Activated naive CD4-positive, alpha-beta T cell treated with anti-CD3 and anti-CD28 coated beads for 36 hours (primary cell): ENCODE measurements at regions not wholly inside any gene's neighbourhood (a gene's known extent, or its start where the extent isn't known, plus 50 kb on each side); places are given as distances from the start of the nearest gene placed in this dataset.

Experiments
- CTCF ChIA-PET: fragments of 350-600 bp; sonication (Branson Sonifier 250); formaldehyde crosslinking; loops from one replicate; lab custom pipeline; 2021; ENCODE audit warnings: antibody characterized with exemption; lab: Charles Lee
- DNase-seq: peaks from one replicate; pipeline ENCODE4 v3.0.0-alpha.2; 2020
- H3K27ac Mint-ChIP-seq: one replicate; pipeline ENCODE4 v1.8.0; 2021; ENCODE audit warnings: mild to moderate bottlenecking, mixed read lengths
- H3K27me3 Mint-ChIP-seq: one replicate; pipeline ENCODE4 v1.8.0; 2021; ENCODE audit warnings: low read depth, mixed read lengths
- H3K36me3 Mint-ChIP-seq: one replicate; pipeline ENCODE4 v1.8.0; 2021; ENCODE audit warnings: low read depth, mixed read lengths
- H3K4me1 Mint-ChIP-seq: one replicate; pipeline ENCODE4 v1.8.0; 2021; ENCODE audit warnings: low read depth, mixed read lengths
- H3K4me3 Mint-ChIP-seq: one replicate; pipeline ENCODE4 v1.8.0; 2021; ENCODE audit warnings: mild to moderate bottlenecking, moderate library complexity, mixed read lengths
- H3K9me3 Mint-ChIP-seq: one replicate; pipeline ENCODE4 v1.8.0; 2021; ENCODE audit warnings: mixed read lengths
- intact Hi-C: fragments of 100-400 bp; cut with micrococcal nuclease; formaldehyde crosslinking; loops from one replicate; pipeline ENCODE4 v1.15.1; 2023

DNA sequence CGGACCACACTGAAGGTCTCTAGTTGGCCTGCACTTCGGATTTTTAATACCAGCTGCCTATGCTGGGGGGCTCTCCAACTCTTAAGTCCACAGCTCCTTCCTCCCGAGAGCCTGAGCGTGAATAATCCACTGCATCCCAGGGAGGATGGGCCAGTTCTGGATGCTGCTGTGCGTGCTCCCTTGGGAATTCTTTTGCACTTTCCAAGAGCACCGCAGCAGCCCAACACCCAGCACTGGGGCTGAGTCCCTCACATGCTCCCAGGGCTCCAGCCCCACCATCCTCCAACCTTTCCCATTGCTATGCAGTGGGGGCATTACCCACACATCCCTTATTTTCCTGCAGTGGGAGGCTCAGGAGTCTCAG is 136.4 kb upstream of the IQSEC1 start:
- Mint-ChIP-seq H3K27me3 (peaks cover 21% of the 10 kb centered on the region), H3K9me3 (no peaks in the 10 kb centered on the region), H3K27ac (no peak overlapping the region), H3K4me1 (peaks cover under 1% of the 10 kb centered on the region), H3K4me3 (no peak overlapping the region), H3K36me3 (no peaks in the 10 kb centered on the region)
- intact Hi-C loops = no loop called here
- CTCF ChIA-PET = no interaction called here
- DNase-seq = no peak

DNA sequence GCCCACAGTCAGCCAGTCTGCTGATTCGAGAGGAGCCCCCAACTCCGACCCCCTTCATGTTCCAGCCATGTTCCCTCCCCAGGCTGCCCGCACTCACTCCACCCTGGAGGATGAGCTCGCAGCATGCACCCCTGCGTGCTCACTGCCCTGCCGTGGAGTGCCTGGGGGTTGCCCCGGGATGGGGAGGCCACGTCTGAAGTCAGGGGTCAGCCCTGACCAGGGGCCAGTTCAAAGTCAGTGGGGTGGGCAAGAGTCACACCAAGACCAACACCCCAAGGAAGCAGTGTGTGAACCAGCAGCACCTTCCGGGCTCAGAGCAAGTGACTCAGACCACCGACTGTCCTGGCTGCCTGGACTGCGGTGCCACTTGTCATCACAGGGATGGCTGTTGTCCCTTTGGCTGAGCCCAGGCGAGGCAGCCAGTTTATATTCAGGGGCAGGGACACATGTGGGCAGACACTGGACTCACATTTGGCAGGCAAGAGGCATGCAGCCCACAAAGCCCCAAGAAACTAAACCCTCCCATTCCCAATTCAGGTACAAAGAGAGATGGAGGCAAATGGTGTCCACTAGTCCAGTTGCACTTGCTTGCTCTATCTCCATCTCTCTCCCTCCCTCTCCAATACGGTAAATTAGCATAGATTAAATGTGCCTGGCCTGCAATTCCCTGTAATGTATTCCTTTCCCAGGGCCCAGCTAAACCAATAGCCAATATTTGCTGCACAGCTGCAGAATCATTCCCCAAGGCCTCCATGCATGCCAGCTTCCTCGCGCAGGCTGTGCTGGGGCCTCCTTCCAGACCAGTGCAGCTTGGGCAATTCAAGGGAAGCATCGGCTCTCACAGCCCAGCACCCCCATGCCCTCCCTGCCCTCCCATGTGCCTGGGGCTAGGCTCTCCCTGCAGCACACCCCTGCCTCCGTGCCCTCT is 135.7 kb upstream of the IQSEC1 start:
- H3K27ac Mint-ChIP-seq = no peak overlapping the region
- peaks cover 2% of the 10 kb centered on the region for H3K4me1 Mint-ChIP-seq
- H3K27me3 Mint-ChIP-seq = peaks cover 25% of the 10 kb centered on the region
- no peak overlapping the region for H3K4me3 Mint-ChIP-seq
- H3K9me3 Mint-ChIP-seq = no peaks in the 10 kb centered on the region
- DNase-seq = no peak
- intact Hi-C loops = no loop called here
- H3K36me3 Mint-ChIP-seq = no peaks in the 10 kb centered on the region
- CTCF ChIA-PET = interaction anchor here (0.9 to 1.3 kb wide), 2 partner anchors 8 to 21 kb away, joined by 3 to 6 read pairs; no protein-coding TSS in a partner anchor

DNA sequence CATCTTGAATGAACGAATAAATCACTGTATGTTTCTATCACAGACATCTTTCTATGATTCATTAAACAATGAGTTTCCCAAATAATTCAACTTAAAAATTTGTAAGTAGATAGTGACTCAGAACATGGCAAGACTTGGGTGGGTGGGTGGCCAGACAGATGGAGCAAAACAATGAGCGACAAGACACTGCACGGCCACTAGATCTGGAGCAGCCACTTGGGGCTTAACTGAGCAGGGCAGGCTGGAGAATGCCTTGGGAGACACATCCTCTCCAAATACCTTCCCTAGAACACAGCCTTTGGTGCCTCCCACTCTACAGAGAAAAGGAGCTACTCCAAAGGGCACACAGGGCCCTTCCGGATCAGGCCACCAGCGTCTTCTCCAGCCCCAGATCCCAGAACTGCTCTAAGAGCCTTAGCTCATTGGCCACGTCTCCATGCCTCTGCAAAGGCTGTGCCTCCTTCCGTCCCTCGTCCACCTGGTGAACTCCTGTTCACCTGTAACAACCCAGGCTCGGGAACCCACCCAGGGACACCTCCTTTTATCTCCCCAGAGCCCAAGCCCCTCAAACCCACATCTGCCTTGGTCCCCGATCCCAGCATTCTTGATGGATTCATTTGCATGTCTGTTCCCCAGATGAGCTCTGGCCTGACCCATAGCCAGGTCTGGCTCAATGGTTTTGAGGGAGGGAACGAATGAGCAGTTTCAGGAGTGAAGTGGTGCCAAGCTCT is 134.9 kb upstream of the IQSEC1 start:
- Mint-ChIP-seq H3K27me3 (peaks cover 29% of the 10 kb centered on the region), H3K27ac (no peak overlapping the region), H3K4me1 (peaks cover 2% of the 10 kb centered on the region), H3K9me3 (no peaks in the 10 kb centered on the region), H3K36me3 (no peaks in the 10 kb centered on the region), H3K4me3 (no peak overlapping the region)
- intact Hi-C loops = no loop called here
- no peak for DNase-seq
- CTCF ChIA-PET = interaction anchor here (0.9 to 1.3 kb wide), 2 partner anchors 9 to 22 kb away, joined by 3 to 6 read pairs; no protein-coding TSS in a partner anchor

DNA sequence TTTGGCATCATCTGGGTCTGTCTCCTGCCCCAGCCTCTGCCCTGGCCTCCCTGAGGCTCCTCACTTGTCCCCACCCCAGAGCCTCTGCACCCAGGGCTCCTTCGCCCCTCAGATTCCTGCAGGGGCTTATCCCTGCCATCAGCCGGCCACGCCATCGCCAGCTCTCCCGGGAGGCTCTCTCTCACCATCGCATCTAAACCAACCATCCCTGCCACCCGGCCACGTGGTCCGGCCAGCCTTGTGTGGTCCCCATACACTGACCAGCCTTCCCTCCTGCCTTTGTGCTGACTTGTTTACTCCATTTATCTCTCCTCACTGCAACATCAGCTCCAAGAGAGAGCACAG is 134.3 kb upstream of the IQSEC1 start:
- peaks cover 2% of the 10 kb centered on the region for H3K4me1 Mint-ChIP-seq
- H3K27me3 Mint-ChIP-seq = peaks cover 35% of the 10 kb centered on the region
- DNase-seq = no peak
- CTCF ChIA-PET = interaction anchor here (0.6 to 1.3 kb wide), 2 partner anchors 23 to 246 kb away, joined by 4 to 6 read pairs; no protein-coding TSS in a partner anchor
- no peak overlapping the region for H3K27ac Mint-ChIP-seq
- no peaks in the 10 kb centered on the region for H3K9me3 Mint-ChIP-seq
- no peaks in the 10 kb centered on the region for H3K36me3 Mint-ChIP-seq
- H3K4me3 Mint-ChIP-seq = no peak overlapping the region
- intact Hi-C loops = no loop called here

DNA sequence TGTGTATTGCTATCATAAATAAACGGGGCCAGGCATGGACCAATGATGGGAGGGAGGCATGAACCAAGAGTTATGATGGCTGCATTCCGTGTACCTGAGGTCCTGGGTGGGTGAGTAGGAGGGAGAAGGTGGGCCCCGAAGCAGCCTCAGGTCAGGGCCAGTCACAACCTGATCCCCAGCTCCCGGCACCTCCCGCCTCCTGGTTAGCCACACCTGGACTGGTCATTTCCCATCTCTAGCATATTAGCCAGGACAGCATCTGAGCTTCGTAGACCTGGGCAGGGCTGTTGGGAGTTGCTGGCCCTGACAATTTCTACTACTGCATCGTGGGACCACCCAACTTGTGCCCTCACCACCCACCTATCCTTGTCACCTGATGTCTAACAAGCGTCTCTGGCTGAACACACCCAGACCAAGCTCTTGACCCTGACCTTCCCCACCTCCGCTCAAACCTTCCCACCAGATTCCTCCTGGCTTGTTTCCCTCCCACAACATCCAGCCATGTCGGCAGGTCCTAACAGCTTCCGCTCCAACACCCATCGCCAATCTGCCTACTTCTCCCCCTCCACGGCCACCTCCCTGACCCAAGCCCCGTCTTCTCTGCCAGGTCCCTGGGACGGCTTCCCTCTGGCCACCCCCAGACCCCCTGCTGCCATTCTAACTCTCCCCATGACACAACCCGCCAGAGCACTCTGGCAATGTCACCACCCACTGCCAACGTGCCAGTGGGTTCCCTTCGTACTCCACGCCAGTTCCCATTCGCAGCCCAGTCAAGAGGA is 133.8 kb upstream of the IQSEC1 start:
- H3K27me3 Mint-ChIP-seq = peaks cover 37% of the 10 kb centered on the region
- no peaks in the 10 kb centered on the region for H3K36me3 Mint-ChIP-seq
- intact Hi-C loops = no loop called here
- peaks cover 2% of the 10 kb centered on the region for H3K4me1 Mint-ChIP-seq
- CTCF ChIA-PET = interaction anchor here (0.6 to 1.5 kb wide), 2 partner anchors 9 to 246 kb away, joined by 3 to 4 read pairs; no protein-coding TSS in a partner anchor
- H3K4me3 Mint-ChIP-seq = no peak overlapping the region
- DNase-seq = no peak
- no peak overlapping the region for H3K27ac Mint-ChIP-seq
- H3K9me3 Mint-ChIP-seq = no peaks in the 10 kb centered on the region

DNA sequence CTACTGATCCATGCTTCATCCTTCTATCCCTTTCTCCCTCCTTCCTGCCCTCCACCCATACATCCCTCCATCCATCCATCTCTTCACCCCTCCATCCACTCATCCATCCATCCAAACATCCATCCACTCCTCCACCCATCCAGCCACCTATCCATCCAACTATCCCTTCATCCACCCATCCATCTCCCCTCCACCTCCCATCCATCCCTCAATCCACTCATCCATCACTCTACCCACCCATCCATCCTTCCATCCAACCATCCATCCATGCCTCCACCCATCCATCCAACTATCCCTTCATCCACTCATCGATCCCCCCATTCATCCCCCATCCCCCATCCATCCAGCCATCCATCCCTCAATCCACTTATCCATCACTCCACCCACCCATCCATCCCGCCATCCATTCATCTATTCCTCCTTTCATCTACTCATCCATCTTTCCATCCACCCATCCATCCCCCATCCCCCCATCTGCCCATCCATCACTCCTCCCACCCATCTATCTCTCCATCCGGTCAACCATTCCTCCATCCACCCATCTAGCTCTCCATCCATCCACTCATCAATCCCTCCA is 132.4 kb upstream of the IQSEC1 start:
- no peak overlapping the region for H3K27ac Mint-ChIP-seq
- DNase-seq = no peak
- peaks cover 37% of the 10 kb centered on the region for H3K27me3 Mint-ChIP-seq
- CTCF ChIA-PET = interaction anchor here (1.5 kb wide), 1 partner anchor 7 kb away, joined by 3 read pairs; no protein-coding TSS in a partner anchor
- peaks cover 2% of the 10 kb centered on the region for H3K4me1 Mint-ChIP-seq
- intact Hi-C loops = no loop called here
- H3K4me3 Mint-ChIP-seq = no peak overlapping the region
- H3K36me3 Mint-ChIP-seq = no peaks in the 10 kb centered on the region
- H3K9me3 Mint-ChIP-seq = no peaks in the 10 kb centered on the region

DNA sequence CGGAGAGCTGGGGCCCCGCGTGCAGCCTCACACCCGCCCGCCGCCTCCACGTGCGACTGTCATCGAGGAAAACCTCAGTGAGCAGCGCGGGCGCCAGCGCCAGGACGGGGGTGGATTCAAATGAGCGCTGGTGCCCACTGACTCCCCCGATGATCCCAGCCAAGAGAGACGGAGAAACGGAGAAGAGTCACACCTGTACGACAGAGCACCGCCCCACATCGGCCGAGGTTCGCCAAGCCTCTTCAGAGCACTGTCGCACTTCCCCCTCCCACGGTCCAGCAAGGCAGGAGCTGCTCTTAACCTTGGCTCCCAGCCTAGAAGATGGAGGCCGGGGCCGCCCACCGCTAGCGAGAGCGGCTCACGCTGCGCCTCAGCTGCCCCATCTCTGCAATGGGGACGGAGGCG is 130.9 kb upstream of the IQSEC1 start:
- H3K27ac Mint-ChIP-seq = no peak overlapping the region
- H3K4me3 Mint-ChIP-seq = no peak overlapping the region
- H3K9me3 Mint-ChIP-seq = no peaks in the 10 kb centered on the region
- H3K36me3 Mint-ChIP-seq = no peaks in the 10 kb centered on the region
- no peak for DNase-seq
- intact Hi-C loops = no loop called here
- peaks cover 2% of the 10 kb centered on the region for H3K4me1 Mint-ChIP-seq
- peaks cover 41% of the 10 kb centered on the region for H3K27me3 Mint-ChIP-seq
- CTCF ChIA-PET = no interaction called here

DNA sequence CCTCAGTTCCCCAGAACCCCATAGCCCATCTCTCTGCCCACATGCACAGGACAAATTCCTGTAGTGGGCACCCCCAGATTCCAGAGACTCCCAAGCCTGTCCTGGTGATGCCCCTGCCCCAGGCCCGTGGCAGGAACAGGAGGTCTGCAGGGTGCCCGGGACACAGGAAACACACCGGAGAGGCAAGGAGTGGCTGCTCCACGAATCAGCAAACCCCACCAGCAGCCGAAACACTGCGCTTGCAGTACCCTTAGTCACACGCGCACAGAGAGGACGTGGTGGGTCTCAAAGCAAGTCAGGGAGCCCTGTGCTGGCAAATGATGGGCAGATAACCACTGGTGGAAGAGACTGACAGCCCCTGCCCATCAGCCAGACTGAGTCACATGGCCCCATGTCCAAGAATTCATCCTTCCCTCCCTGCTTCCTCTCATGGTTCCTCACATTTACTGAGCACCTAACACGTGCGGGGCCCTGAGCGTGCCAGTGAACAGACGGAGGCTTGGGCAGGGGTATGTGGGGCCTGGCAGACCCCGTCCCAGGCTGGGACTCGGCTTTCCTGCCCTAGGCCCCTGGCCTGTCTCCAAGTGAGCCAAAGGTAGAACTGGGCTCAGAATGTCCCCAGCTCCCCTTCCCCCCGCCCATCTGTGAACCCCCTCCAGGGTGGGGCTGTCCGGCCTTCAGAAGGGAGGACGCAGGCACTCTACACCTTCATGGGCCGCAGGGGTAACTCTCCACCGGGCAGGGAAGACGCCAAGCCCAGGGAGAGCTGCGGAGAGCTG is 130.4 kb upstream of the IQSEC1 start:
- CTCF ChIA-PET = no interaction called here
- H3K27me3 Mint-ChIP-seq = peaks cover 41% of the 10 kb centered on the region
- intact Hi-C loops = no loop called here
- no peaks in the 10 kb centered on the region for H3K36me3 Mint-ChIP-seq
- no peaks in the 10 kb centered on the region for H3K9me3 Mint-ChIP-seq
- no peak overlapping the region for H3K4me3 Mint-ChIP-seq
- peaks cover 2% of the 10 kb centered on the region for H3K4me1 Mint-ChIP-seq
- H3K27ac Mint-ChIP-seq = no peak overlapping the region
- DNase-seq = no peak

DNA sequence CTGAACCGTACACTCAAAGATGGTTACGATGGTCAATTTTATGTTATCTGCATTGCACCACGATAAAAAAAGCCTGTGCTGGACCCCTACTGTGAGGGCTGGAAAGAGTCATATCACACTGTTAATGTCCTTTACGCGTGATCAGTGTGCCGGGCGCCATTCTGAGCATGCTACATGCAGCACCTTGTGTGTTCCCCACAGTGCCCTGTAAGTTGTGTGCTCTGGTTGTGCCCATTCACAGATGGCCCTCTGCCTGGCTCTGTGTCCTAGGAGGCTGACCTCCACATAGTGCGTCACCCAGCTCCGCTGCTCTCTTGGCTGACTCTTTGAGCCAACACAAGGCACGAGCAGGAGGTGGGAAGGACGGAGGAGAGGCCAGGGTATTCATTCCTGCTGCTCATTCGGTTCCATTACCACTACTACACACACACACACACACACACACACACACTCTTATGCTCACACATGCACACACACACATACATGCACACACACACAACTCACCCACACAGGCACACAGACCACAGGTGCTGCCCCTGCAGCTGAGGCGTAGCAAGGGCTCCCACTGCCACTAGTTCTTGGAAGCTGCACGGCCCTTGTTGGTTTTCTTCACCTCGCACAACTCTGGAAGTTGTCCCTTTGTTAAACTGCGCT is 129.6 kb upstream of the IQSEC1 start:
- Mint-ChIP-seq H3K9me3 (no peaks in the 10 kb centered on the region), H3K27me3 (peaks cover 41% of the 10 kb centered on the region), H3K36me3 (no peaks in the 10 kb centered on the region), H3K27ac (no peak overlapping the region), H3K4me1 (peaks cover 2% of the 10 kb centered on the region), H3K4me3 (no peak overlapping the region)
- CTCF ChIA-PET = no interaction called here
- intact Hi-C loops = no loop called here
- no peak for DNase-seq

DNA sequence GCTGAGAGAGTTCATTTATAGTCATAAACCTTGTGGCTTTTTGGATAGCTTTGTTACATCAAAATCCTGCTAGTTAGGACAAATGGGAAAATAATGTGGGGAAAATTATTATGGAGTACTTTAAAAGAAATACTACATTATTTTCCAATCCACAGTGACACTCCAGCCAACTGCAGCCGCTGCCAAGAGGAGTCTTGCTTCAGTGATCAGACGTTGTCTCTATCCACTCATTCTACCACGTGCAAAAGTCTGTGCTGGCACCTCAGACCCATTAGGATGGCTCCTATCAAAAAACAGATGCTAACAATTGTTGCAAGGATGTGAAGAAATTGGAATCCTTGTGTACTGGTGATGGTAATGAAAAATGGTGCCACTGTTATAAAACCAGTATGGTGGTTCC is 128.6 kb upstream of the IQSEC1 start:
- no peak overlapping the region for H3K27ac Mint-ChIP-seq
- CTCF ChIA-PET = interaction anchor here (1.6 kb wide), 1 partner anchor 250 kb away, joined by 3 read pairs; no protein-coding TSS in a partner anchor
- H3K9me3 Mint-ChIP-seq = no peaks in the 10 kb centered on the region
- no peak for DNase-seq
- no peaks in the 10 kb centered on the region for H3K36me3 Mint-ChIP-seq
- H3K27me3 Mint-ChIP-seq = peaks cover 37% of the 10 kb centered on the region
- H3K4me3 Mint-ChIP-seq = no peak overlapping the region
- intact Hi-C loops = no loop called here
- H3K4me1 Mint-ChIP-seq = peaks cover 2% of the 10 kb centered on the region

DNA sequence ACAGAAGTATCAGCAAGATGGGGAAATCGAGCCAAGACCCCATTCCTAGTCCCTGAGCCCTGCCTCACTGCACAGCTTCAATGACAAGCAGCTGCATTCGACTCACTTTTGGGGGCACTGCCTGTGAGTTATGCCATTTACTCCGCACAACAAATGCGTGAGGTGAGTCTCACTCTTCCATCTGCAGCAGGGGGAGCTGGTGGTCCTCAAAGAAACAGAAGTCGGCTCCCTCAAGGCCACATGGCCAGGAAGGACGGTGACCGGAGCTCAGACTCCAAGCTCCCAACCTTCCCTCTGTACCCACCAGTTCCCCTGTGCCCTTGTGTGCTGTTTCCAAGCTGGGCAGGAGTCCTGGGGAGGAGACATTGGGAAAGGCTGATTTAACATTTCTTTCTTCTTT is 127.7 kb upstream of the IQSEC1 start:
- Mint-ChIP-seq H3K27ac (no peak overlapping the region), H3K4me3 (no peak overlapping the region), H3K27me3 (peaks cover 30% of the 10 kb centered on the region), H3K4me1 (peaks cover 9% of the 10 kb centered on the region), H3K36me3 (no peaks in the 10 kb centered on the region), H3K9me3 (no peaks in the 10 kb centered on the region)
- peak; percentile 20 for DNase-seq
- intact Hi-C loops = no loop called here
- CTCF ChIA-PET = interaction anchor here (1.3 to 1.6 kb wide), 2 partner anchors 13 to 251 kb away, joined by 3 read pairs; no protein-coding TSS in a partner anchor
